ENCODE measurements at regions not wholly inside any gene's neighbourhood (a gene's known extent, or its start where the extent isn't known, plus 50 kb on each side); places are given as distances from the start of the nearest gene placed in this dataset.

DNA sequence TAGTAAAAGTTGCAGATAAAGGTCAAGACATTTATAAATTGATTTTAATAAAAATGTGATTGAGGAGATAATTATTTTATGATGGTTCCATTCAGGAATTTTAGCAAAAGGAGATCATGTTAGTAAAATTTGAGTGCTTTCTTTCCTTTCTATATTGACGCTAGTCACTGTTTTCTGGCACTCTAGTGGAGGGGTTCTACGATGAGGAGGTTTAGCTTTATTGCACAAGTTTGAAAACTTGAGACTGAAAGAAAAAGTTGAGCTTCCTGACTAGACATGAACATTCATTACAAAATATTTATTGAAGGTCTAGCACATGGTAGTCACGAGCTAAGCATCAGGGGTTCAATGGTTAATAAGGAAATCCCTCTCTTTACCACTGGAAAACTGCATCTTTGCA, 336.1 kb downstream of the SNAPC1 start:
- H3K4me3 Mint-ChIP-seq: no peak overlapping the region
- H3K27ac Mint-ChIP-seq: no peak overlapping the region
- no peaks in the 10 kb centered on the region for H3K9me3 Mint-ChIP-seq
- H3K36me3 Mint-ChIP-seq (ENCODE audit: low read depth): no peaks in the 10 kb centered on the region
- peaks cover 4% of the 10 kb centered on the region for H3K4me1 Mint-ChIP-seq
- H3K27me3 Mint-ChIP-seq (ENCODE audit: low read depth): no peaks in the 10 kb centered on the region
- TF ChIP-seq, protein P1, sequence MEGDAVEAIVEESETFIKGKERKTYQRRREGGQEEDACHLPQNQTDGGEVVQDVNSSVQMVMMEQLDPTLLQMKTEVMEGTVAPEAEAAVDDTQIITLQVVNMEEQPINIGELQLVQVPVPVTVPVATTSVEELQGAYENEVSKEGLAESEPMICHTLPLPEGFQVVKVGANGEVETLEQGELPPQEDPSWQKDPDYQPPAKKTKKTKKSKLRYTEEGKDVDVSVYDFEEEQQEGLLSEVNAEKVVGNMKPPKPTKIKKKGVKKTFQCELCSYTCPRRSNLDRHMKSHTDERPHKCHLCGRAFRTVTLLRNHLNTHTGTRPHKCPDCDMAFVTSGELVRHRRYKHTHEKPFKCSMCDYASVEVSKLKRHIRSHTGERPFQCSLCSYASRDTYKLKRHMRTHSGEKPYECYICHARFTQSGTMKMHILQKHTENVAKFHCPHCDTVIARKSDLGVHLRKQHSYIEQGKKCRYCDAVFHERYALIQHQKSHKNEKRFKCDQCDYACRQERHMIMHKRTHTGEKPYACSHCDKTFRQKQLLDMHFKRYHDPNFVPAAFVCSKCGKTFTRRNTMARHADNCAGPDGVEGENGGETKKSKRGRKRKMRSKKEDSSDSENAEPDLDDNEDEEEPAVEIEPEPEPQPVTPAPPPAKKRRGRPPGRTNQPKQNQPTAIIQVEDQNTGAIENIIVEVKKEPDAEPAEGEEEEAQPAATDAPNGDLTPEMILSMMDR (IDR thresholded peaks at IDR 0.05; ENCODE audit: unreplicated experiment in 3 of 3): no peak

DNA sequence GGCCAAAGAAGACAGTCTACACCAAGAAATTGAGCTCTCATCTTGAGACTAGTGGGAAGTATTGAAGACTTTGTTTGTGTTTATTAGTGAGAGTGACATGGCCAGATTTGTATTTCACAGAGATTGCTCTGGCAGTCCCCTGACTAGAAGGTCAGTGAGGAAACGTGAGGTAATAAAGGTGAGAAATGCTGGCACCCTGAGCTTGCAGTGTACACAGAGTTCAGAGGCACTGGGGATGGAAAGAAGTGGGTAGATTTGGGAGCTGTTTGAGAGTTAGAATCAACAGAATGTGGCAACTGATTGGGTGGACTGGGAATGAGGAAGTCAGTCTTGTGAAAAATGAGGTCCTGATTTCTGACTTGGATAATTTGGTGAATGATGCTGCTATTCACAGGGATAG, 336.9 kb downstream of the SNAPC1 start:
- no peak overlapping the region for H3K27ac Mint-ChIP-seq
- TF ChIP-seq, protein P1 (IDR thresholded peaks at IDR 0.05; ENCODE audit: unreplicated experiment in 3 of 3): no peak
- H3K27me3 Mint-ChIP-seq (ENCODE audit: low read depth): no peaks in the 10 kb centered on the region
- no peak overlapping the region for H3K4me3 Mint-ChIP-seq
- H3K4me1 Mint-ChIP-seq: peaks cover 4% of the 10 kb centered on the region
- no peaks in the 10 kb centered on the region for H3K36me3 Mint-ChIP-seq (ENCODE audit: low read depth)
- no peaks in the 10 kb centered on the region for H3K9me3 Mint-ChIP-seq

DNA sequence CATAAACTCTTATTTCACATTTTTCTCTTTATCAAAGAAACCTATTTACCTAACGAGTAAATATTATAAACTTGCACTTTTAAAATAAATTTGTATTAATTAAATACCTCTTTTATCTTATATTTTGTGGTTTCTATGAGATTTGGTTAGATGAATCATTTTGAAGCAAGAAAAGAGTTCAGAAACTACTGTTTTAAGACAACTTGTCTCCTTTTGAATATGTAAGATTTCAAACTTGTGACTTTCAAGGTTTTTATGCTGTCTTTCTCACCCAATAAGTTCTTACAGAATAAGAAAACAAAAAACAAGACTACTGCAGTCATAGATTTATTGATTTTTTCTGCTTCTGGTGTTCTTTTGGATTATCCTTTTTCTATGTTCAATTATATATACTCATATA, 339.0 kb downstream of the SNAPC1 start:
- Mint-ChIP-seq H3K27ac (no peak overlapping the region), H3K4me3 (no peak overlapping the region), H3K27me3 (ENCODE audit: low read depth) (no peaks in the 10 kb centered on the region), H3K4me1 (peaks cover 4% of the 10 kb centered on the region), H3K36me3 (ENCODE audit: low read depth) (no peaks in the 10 kb centered on the region), H3K9me3 (no peaks in the 10 kb centered on the region)
- TF ChIP-seq, protein P1 (IDR thresholded peaks at IDR 0.05; ENCODE audit: unreplicated experiment in 3 of 3): no peak

DNA sequence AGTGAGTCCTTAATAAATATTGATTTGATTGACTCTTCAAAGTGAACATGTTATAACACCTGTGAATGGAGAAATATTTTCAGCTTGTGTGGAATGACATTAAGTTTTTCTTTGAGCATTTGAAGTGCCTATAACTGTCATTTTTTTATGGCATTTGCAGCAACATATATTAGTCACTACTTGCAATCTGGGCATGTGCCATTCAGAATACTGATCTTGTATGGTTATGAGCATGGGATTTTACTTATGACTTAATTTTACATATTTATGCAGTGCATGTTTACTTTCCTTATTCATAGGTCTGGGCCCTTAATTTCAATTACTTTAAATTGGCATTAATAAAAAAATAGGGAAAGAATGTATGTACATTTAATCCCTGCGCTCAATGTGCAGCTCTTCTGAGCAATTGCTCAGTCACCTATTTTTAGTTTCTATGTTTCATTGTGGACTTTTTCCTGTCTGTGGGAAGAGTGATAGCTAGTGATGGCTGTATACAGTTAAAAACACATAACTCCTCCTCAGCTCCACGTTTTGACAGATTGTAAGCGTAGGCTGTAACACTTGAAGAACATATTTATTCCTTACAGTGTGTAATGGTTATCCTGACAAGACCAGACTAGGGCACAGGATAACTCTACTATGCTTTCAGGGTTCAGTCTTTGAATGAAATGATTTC, 339.6 kb downstream of the SNAPC1 start:
- TF ChIP-seq, protein P1 (IDR thresholded peaks at IDR 0.05; ENCODE audit: unreplicated experiment in 3 of 3): no peak
- Mint-ChIP-seq H3K27me3 (ENCODE audit: low read depth) (no peaks in the 10 kb centered on the region), H3K9me3 (no peaks in the 10 kb centered on the region), H3K4me3 (no peak overlapping the region), H3K4me1 (peaks cover 4% of the 10 kb centered on the region), H3K36me3 (ENCODE audit: low read depth) (no peaks in the 10 kb centered on the region), H3K27ac (no peak overlapping the region)

DNA sequence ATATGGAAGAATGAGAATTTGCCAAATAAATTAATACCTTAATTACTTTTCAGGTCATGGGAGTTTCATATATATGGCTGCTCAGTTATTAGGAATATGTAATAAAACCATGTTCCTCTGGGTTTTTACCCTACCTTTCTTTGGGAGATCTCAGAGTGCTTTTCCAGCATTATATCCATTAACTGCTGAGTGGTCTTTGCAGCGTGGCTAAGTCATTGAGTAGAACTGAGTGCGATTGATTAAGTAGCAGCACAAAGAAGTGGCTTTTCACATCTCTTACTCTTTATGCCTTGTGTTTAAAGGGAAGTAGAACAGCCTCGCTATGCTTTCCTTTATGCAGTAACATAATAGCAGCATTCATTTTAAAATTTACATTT, 340.1 kb downstream of the SNAPC1 start:
- no peaks in the 10 kb centered on the region for H3K36me3 Mint-ChIP-seq (ENCODE audit: low read depth)
- no peak overlapping the region for H3K4me3 Mint-ChIP-seq
- TF ChIP-seq, protein P1 (IDR thresholded peaks at IDR 0.05; ENCODE audit: unreplicated experiment in 3 of 3): no peak
- H3K27me3 Mint-ChIP-seq (ENCODE audit: low read depth): no peaks in the 10 kb centered on the region
- no peaks in the 10 kb centered on the region for H3K9me3 Mint-ChIP-seq
- peaks cover 4% of the 10 kb centered on the region for H3K4me1 Mint-ChIP-seq
- no peak overlapping the region for H3K27ac Mint-ChIP-seq

DNA sequence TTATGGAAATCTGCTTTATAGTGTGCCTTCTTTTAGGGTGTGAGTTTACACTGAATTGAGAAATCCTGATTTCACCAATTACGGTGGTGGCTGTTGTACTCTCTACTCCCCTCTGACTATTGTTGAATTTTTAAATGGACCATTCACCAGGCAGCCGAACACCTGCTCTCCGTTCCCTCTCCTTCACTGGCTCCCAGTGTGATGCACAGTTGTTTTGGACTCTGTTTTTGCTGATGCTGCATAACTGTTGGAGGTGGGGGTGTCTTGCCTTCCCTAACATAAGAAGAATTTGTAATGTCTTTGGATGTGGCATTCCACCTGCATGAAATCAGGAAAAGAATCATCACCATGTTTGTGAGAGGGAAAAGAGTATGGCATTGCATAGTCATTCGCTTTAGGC, 341.2 kb downstream of the SNAPC1 start:
- H3K36me3 Mint-ChIP-seq (ENCODE audit: low read depth): no peaks in the 10 kb centered on the region
- H3K27ac Mint-ChIP-seq: no peak overlapping the region

More for the DNA sequence above, 341.2 kb downstream of the SNAPC1 start:
- peaks cover 4% of the 10 kb centered on the region for H3K4me1 Mint-ChIP-seq
- no peaks in the 10 kb centered on the region for H3K27me3 Mint-ChIP-seq (ENCODE audit: low read depth)
- no peak overlapping the region for H3K4me3 Mint-ChIP-seq
- TF ChIP-seq, protein P1 (IDR thresholded peaks at IDR 0.05; ENCODE audit: unreplicated experiment in 3 of 3): no peak
- no peaks in the 10 kb centered on the region for H3K9me3 Mint-ChIP-seq

All from nephron (organoid).